Loucy (cell line): ENCODE measurements at regions not wholly inside any gene's neighbourhood (a gene's known extent, or its start where the extent isn't known, plus 50 kb on each side); places are given as distances from the start of the nearest gene placed in this dataset.

Experiments used
- H2AFZ ChIP-seq: fragments of 200-600 bp; sonication (generic); 2 replicates; pipeline ENCODE4 v1.6.0; 2016; ENCODE audit warnings: antibody characterized with exemption, mild to moderate bottlenecking, low read length, moderate library complexity
- H3F3A ChIP-seq: fragments of 200-600 bp; 2 replicates; pipeline ENCODE4 v1.6.0; 2016; ENCODE audit warnings: antibody characterized with exemption, low read depth, mild to moderate bottlenecking
- H3K27me3 ChIP-seq: fragments of 200-600 bp; sonication (generic); 2 replicates; pipeline ENCODE4 v1.6.1; 2014; ENCODE audit warnings: low read length, mild to moderate bottlenecking; ENCODE audit not compliant: insufficient read depth, poor library complexity, severe bottlenecking
- H3K36me3 ChIP-seq: fragments of 200-600 bp; sonication (generic); 2 replicates; pipeline ENCODE4 v1.6.1; 2016; ENCODE audit warnings: low read length; ENCODE audit not compliant: insufficient read depth
- H3K4me1 ChIP-seq: fragments of 200-600 bp; sonication (generic); 2 replicates; pipeline ENCODE4 v1.5.1; 2014; ENCODE audit warnings: low read length, mild to moderate bottlenecking; ENCODE audit not compliant: insufficient read depth, poor library complexity, severe bottlenecking
- H3K4me2 ChIP-seq: fragments of 200-600 bp; sonication (generic); 2 replicates; pipeline ENCODE4 v1.6.0; 2014; ENCODE audit warnings: antibody characterized with exemption, low read length, low read depth, mild to moderate bottlenecking; ENCODE audit not compliant: poor library complexity, severe bottlenecking
- H3K4me3 ChIP-seq: fragments of 200-600 bp; sonication (generic); 2 replicates; pipeline ENCODE4 v1.5.1; 2014; ENCODE audit warnings: low read length, mild to moderate bottlenecking, mixed read lengths; ENCODE audit not compliant: poor library complexity, severe bottlenecking
- H3K79me2 ChIP-seq: fragments of 200-600 bp; sonication (generic); 2 replicates; pipeline ENCODE4 v1.6.1; 2014; ENCODE audit warnings: low read length; ENCODE audit not compliant: insufficient read depth
- H3K9ac ChIP-seq: fragments of 200-600 bp; sonication (generic); 2 replicates; pipeline ENCODE4 v1.6.0; 2014; ENCODE audit warnings: mild to moderate bottlenecking, low read depth, low read length, moderate library complexity; ENCODE audit not compliant: poor library complexity, severe bottlenecking
- H3K9me2 ChIP-seq: fragments of 200-600 bp; sonication (generic); replicated peaks from 2 replicates; pipeline ENCODE4 v1.6.1; 2016; ENCODE audit warnings: low read depth, low read length, mixed read lengths
- H3K9me3 ChIP-seq: fragments of 200-600 bp; sonication (generic); 2 replicates; pipeline ENCODE4 v1.6.1; 2014; ENCODE audit warnings: mild to moderate bottlenecking, antibody characterized with exemption, low read length, low read depth; ENCODE audit not compliant: insufficient read depth
- H4K20me1 ChIP-seq: fragments of 200-600 bp; sonication (generic); 2 replicates; pipeline ENCODE4 v1.6.0; 2014; ENCODE audit warnings: antibody characterized with exemption, low read length, mild to moderate bottlenecking; ENCODE audit not compliant: insufficient read depth, poor library complexity, severe bottlenecking
- CTCF ChIP-seq: fragments of 200-600 bp; sonication (generic); conservative IDR thresholded peaks from 2 replicates; pipeline ENCODE4 v1.5.1; 2014; ENCODE audit warnings: mild to moderate bottlenecking, antibody characterized with exemption, low read length
- EZH2phosphoT487 ChIP-seq: fragments of 200-600 bp; IDR thresholded peaks from 2 replicates; pipeline ENCODE4 v1.6.1; 2018; ENCODE audit warnings: antibody characterized with exemption, mild to moderate bottlenecking, moderate library complexity, borderline replicate concordance

GRCh38 chr2:17375262-17375661, 143.0 kb downstream of the RAD51AP2 start:
- Histone ChIP-seq H2AFZ (no peak overlapping the region), H3K36me3 (no peaks in the 10 kb centered on the region), H3K27me3 (no peaks in the 10 kb centered on the region), H3K9me3 (no peaks in the 10 kb centered on the region), H3K79me2 (no peaks in the 10 kb centered on the region), H3K4me3 (no peak overlapping the region), H4K20me1 (no peaks in the 10 kb centered on the region), H3K9me2 (no peaks in the 10 kb centered on the region), H3K4me1 (no peaks in the 10 kb centered on the region), H3K4me2 (no peak overlapping the region), H3F3A (no peaks in the 10 kb centered on the region), H3K9ac (no peak overlapping the region)
- TF ChIP-seq CTCF = no peak
- no peak for TF ChIP-seq EZH2phosphoT487

- Histone ChIP-seq H3K4me1 (no peaks in the 10 kb centered on the region), H3K4me3 (no peak overlapping the region), H3K9me2 (no peaks in the 10 kb centered on the region), H3K36me3 (no peaks in the 10 kb centered on the region), H3K79me2 (no peaks in the 10 kb centered on the region), H3F3A (no peaks in the 10 kb centered on the region), H3K27me3 (no peaks in the 10 kb centered on the region), H4K20me1 (no peaks in the 10 kb centered on the region), H3K9ac (no peak overlapping the region), H2AFZ (no peak overlapping the region), H3K9me3 (no peaks in the 10 kb centered on the region), H3K4me2 (no peak overlapping the region)
- TF ChIP-seq EZH2phosphoT487 (no peak), CTCF (no peak)
Observed at GRCh38 chr2:17373741-17374140, 144.5 kb downstream of the RAD51AP2 start.

GRCh38 chr2:17373041-17373440, 145.2 kb downstream of the RAD51AP2 start:
- H3K79me2 ChIP-seq = no peaks in the 10 kb centered on the region
- no peaks in the 10 kb centered on the region for H3K9me3 ChIP-seq
- H3K9ac ChIP-seq = no peak overlapping the region
- no peaks in the 10 kb centered on the region for H3K36me3 ChIP-seq
- H3K4me2 ChIP-seq = no peak overlapping the region
- no peaks in the 10 kb centered on the region for H3F3A ChIP-seq
- H3K27me3 ChIP-seq = no peaks in the 10 kb centered on the region
- no peak overlapping the region for H2AFZ ChIP-seq
- H3K4me3 ChIP-seq = no peak overlapping the region
- no peaks in the 10 kb centered on the region for H3K4me1 ChIP-seq
- TF ChIP-seq EZH2phosphoT487 = no peak
- TF ChIP-seq CTCF = no peak
- no peaks in the 10 kb centered on the region for H4K20me1 ChIP-seq
- no peaks in the 10 kb centered on the region for H3K9me2 ChIP-seq
